ENCODE measurements at regions not wholly inside any gene's neighbourhood (a gene's known extent, or its start where the extent isn't known, plus 50 kb on each side); places are given as distances from the start of the nearest gene placed in this dataset.

GRCh38 chrX:44415639-44416386 lies 72.3 kb upstream of the EFHC2 start:
- Histone ChIP-seq H3K9me3 (replicated peaks; ENCODE audit: control insufficient read depth, insufficient read depth, low read length) (no peaks in the 10 kb centered on the region), H3K27me3 (replicated peaks in 1 of 2; ENCODE audit: control insufficient read depth in 2 of 2, insufficient read depth in 2 of 2, low read length in 1 of 2) (no peaks in the 10 kb centered on the region), H3K9ac (ENCODE audit: control insufficient read depth, insufficient read depth, low read length) (no peak overlapping the region), H3K27ac (ENCODE audit: control insufficient read depth, insufficient read depth) (no peak overlapping the region), H3K4me1 (ENCODE audit: control insufficient read depth, insufficient read depth, low read length) (no peaks in the 10 kb centered on the region), H3K36me3 (ENCODE audit: control insufficient read depth in 2 of 2, insufficient read depth in 2 of 2, low read length in 1 of 2) (no peaks in the 10 kb centered on the region), H3K79me2 (ENCODE audit: control insufficient read depth, insufficient read depth, low read length) (no peaks in the 10 kb centered on the region), H2AFZ (ENCODE audit: control insufficient read depth, low read depth, low read length) (no peak overlapping the region), H3K4me2 (ENCODE audit: control insufficient read depth, insufficient read depth) (no peak overlapping the region), H4K20me1 (ENCODE audit: control insufficient read depth, insufficient read depth) (no peaks in the 10 kb centered on the region), H3K4me3 (no peak overlapping the region)
- SMC1A ChIA-PET (ENCODE audit: uncharacterized antibody, unreplicated experiment), result no interaction called here
- POLR2A ChIA-PET, result no interaction called here
- ATAC-seq, result no peak
- CTCF ChIA-PET, result no interaction called here
- TF ChIP-seq CREM (IDR thresholded peaks at IDR 0.05; ENCODE audit: low read depth) (no peak), RBBP5 (conservative IDR thresholded peaks at IDR 0.05) (no peak), ZNF24 (IDR thresholded peaks at IDR 0.05) (no peak), CEBPB (IDR thresholded peaks at IDR 0.05; ENCODE audit: borderline replicate concordance in 1 of 2, low read depth in 2 of 2, low read length in 2 of 2) (no peak), FOXM1 (IDR thresholded peaks at IDR 0.05; ENCODE audit: low read depth, low read length) (no peak)
- RAD21 ChIA-PET (ENCODE audit: unreplicated experiment), result no interaction called here
- intact Hi-C loops (cut with micrococcal nuclease; ENCODE audit: unreplicated experiment) (loop anchor here (10.0 kb wide), 1 partner anchor 59 kb away; no protein-coding TSS in a partner anchor), in situ Hi-C loops (cut with MboI) (no loop called here)
- WGBS (ENCODE audit: insufficient coverage, insufficient replicate concordance, low lambda C conversion rate, missing lambda C conversion rate), result 35% methylated on average over 4 of the region's 4 CpGs
- DNase-seq (ENCODE audit: low read depth, low spot score), result no peak
- no peak for FAIRE-seq
- BruUV-seq (replicated peaks), result no TSS peak

- Histone ChIP-seq H4K20me1 (ENCODE audit: control insufficient read depth, insufficient read depth) (no peaks in the 10 kb centered on the region), H3K27me3 (replicated peaks in 1 of 2; ENCODE audit: control insufficient read depth in 2 of 2, insufficient read depth in 2 of 2, low read length in 1 of 2) (no peaks in the 10 kb centered on the region), H3K4me1 (ENCODE audit: control insufficient read depth, insufficient read depth, low read length) (no peaks in the 10 kb centered on the region), H3K4me3 (no peak overlapping the region), H3K9ac (ENCODE audit: control insufficient read depth, insufficient read depth, low read length) (no peak overlapping the region), H3K4me2 (ENCODE audit: control insufficient read depth, insufficient read depth) (no peak overlapping the region), H3K27ac (ENCODE audit: control insufficient read depth, insufficient read depth) (no peak overlapping the region), H3K9me3 (replicated peaks; ENCODE audit: control insufficient read depth, insufficient read depth, low read length) (no peaks in the 10 kb centered on the region), H3K79me2 (ENCODE audit: control insufficient read depth, insufficient read depth, low read length) (no peaks in the 10 kb centered on the region), H2AFZ (ENCODE audit: control insufficient read depth, low read depth, low read length) (no peak overlapping the region), H3K36me3 (ENCODE audit: control insufficient read depth in 2 of 2, insufficient read depth in 2 of 2, low read length in 1 of 2) (no peaks in the 10 kb centered on the region)
- ChIA-PET RAD21 (ENCODE audit: unreplicated experiment) (no interaction called here), POLR2A (no interaction called here), CTCF (no interaction called here), SMC1A (ENCODE audit: uncharacterized antibody, unreplicated experiment) (no interaction called here)
- intact Hi-C loops (cut with micrococcal nuclease; ENCODE audit: unreplicated experiment), result no loop called here
- ATAC-seq (no peak), FAIRE-seq (no peak), DNase-seq (ENCODE audit: low read depth, low spot score) (no peak)
- WGBS (ENCODE audit: insufficient coverage, insufficient replicate concordance, low lambda C conversion rate, missing lambda C conversion rate), result 35% methylated on average over 4 of the region's 4 CpGs
- in situ Hi-C loops (cut with MboI), result no loop called here
- no peak for TF ChIP-seq CEBPZ (IDR thresholded peaks at IDR 0.05; ENCODE audit: low read depth, low read length)
- no peak for TF ChIP-seq TAF1 (IDR thresholded peaks at IDR 0.05; ENCODE audit: borderline replicate concordance, low read depth, low read length)
- TF ChIP-seq REST (IDR thresholded peaks at IDR 0.05; ENCODE audit: low read depth, low read length), result no peak
- no peak for TF ChIP-seq JUNB (IDR thresholded peaks at IDR 0.05)
- TF ChIP-seq NR2F1 (conservative IDR thresholded peaks at IDR 0.05), result no peak
- no TSS peak for BruUV-seq (replicated peaks)
Measured at GRCh38 chrX:44401151-44401550, 57.7 kb upstream of the EFHC2 start.
